ENCODE measurements at regions not wholly inside any gene's neighbourhood (a gene's known extent, or its start where the extent isn't known, plus 50 kb on each side); places are given as distances from the start of the nearest gene placed in this dataset.
A peak's percentile ranks its signal among the peaks of the same experiment; 100 is the strongest.

DNA sequence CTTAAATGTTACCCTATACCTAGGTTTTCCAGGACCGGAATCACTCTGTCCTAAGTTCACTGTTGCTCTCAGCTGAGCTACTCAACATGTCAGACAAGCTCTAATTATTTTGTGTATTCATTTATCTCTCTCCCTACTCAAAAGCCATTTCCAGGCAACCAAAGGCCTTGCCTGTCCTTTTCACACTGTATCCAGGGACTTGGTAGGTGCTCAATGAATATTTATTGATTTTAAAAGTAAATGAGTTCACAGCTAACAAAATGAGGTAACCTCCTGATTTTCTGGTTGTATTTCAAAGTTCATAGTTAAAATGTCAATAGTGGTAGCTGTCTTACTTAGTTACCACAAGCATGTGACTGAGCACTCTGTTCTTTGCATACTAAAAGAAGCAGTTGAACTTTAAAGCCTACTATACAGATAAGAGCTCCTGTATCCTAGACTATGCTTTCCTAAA is 522.2 kb downstream of the ACTL7B start:
- Histone ChIP-seq H3K4me2 (ENCODE audit: control insufficient read depth, extremely low read depth, insufficient read depth, low read depth, low read length) (no peak overlapping the region), H2AFZ (ENCODE audit: control insufficient read depth, low read length) (no peak overlapping the region), H3K27me3 (ENCODE audit: control insufficient read depth, extremely low read depth, insufficient read depth, low read length) (no peaks in the 10 kb centered on the region), H3K4me3 (ENCODE audit: control insufficient read depth in 2 of 3, extremely low read depth in 1 of 3, insufficient read depth in 2 of 3, low read depth in 1 of 3, low read length in 3 of 3) (no peak overlapping the region), H3K9me1 (ENCODE audit: control insufficient read depth, extremely low read depth, insufficient read depth, low read length) (no peaks in the 10 kb centered on the region), H3K9ac (ENCODE audit: control insufficient read depth, extremely low read depth, insufficient read depth, low read length) (no peak overlapping the region), H3K36me3 (ENCODE audit: control insufficient read depth in 2 of 2, extremely low read depth in 1 of 2, insufficient read depth in 2 of 2, low read length in 2 of 2) (no peaks in the 10 kb centered on the region), H3K27ac (ENCODE audit: control insufficient read depth, insufficient read depth, low read length) (no peak overlapping the region), H3K9me3 (ENCODE audit: control insufficient read depth, low read depth, low read length) (no peaks in the 10 kb centered on the region), H3K79me2 (ENCODE audit: control insufficient read depth, insufficient read depth, low read length) (no peaks in the 10 kb centered on the region), H3K4me1 (ENCODE audit: control insufficient read depth, extremely low read depth, insufficient read depth, low read length) (no peaks in the 10 kb centered on the region), H4K20me1 (ENCODE audit: control insufficient read depth, extremely low read depth, insufficient read depth, low read length) (no peaks in the 10 kb centered on the region)
- no peak for DNase-seq (ENCODE audit: low read depth, low spot score)
- dilution Hi-C loops (cut with MboI; ENCODE audit: extremely low pct_ligation_motif_present, low sequenced_read_pairs) = no loop called here
- TF ChIP-seq EZH2 (IDR thresholded peaks at IDR 0.05; ENCODE audit: low read length) = no peak
- TF ChIP-seq, protein P1, sequence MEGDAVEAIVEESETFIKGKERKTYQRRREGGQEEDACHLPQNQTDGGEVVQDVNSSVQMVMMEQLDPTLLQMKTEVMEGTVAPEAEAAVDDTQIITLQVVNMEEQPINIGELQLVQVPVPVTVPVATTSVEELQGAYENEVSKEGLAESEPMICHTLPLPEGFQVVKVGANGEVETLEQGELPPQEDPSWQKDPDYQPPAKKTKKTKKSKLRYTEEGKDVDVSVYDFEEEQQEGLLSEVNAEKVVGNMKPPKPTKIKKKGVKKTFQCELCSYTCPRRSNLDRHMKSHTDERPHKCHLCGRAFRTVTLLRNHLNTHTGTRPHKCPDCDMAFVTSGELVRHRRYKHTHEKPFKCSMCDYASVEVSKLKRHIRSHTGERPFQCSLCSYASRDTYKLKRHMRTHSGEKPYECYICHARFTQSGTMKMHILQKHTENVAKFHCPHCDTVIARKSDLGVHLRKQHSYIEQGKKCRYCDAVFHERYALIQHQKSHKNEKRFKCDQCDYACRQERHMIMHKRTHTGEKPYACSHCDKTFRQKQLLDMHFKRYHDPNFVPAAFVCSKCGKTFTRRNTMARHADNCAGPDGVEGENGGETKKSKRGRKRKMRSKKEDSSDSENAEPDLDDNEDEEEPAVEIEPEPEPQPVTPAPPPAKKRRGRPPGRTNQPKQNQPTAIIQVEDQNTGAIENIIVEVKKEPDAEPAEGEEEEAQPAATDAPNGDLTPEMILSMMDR (optimal IDR thresholded peaks at IDR 0.05 in 1 of 3, IDR thresholded peaks at IDR 0.05 in 1 of 3, conservative IDR thresholded peaks at IDR 0.05 in 1 of 3; ENCODE audit: extremely low read depth in 1 of 3, insufficient read depth in 2 of 3, low read length in 3 of 3) = no peak
- no peak for FAIRE-seq

DNA sequence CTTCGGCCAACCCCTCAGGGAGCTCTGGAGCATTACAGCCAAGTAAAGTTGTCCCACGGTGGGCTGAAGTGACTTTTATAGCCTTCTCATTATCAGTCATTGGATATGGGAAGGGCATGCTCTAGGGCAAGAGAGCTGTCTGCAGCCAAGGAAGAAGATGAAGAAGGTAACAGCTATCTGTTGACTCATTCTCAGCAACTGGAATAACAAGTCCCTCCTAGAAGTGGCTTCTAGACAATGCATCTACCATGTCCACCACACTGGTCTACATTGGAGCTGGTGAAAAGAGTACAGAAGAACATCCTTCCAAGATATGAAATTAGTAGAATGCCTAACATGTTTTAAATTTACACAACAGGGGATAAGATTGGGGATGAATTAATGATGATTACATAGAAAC is 524.2 kb downstream of the ACTL7B start:
- no peaks in the 10 kb centered on the region for H3K27me3 ChIP-seq (ENCODE audit: control insufficient read depth, extremely low read depth, insufficient read depth, low read length)
- H3K9ac ChIP-seq (ENCODE audit: control insufficient read depth, extremely low read depth, insufficient read depth, low read length) = no peak overlapping the region
- H3K27ac ChIP-seq (ENCODE audit: control insufficient read depth, insufficient read depth, low read length) = no peak overlapping the region
- no peak for TF ChIP-seq EZH2 (IDR thresholded peaks at IDR 0.05; ENCODE audit: low read length)
- TF ChIP-seq, protein P1 (optimal IDR thresholded peaks at IDR 0.05 in 1 of 3, IDR thresholded peaks at IDR 0.05 in 1 of 3, conservative IDR thresholded peaks at IDR 0.05 in 1 of 3; ENCODE audit: extremely low read depth in 1 of 3, insufficient read depth in 2 of 3, low read length in 3 of 3) = no peak
- no peaks in the 10 kb centered on the region for H3K9me3 ChIP-seq (ENCODE audit: control insufficient read depth, low read depth, low read length)
- DNase-seq (ENCODE audit: low read depth, low spot score) = no peak
- no peaks in the 10 kb centered on the region for H4K20me1 ChIP-seq (ENCODE audit: control insufficient read depth, extremely low read depth, insufficient read depth, low read length)
- no peaks in the 10 kb centered on the region for H3K9me1 ChIP-seq (ENCODE audit: control insufficient read depth, extremely low read depth, insufficient read depth, low read length)
- no peak overlapping the region for H2AFZ ChIP-seq (ENCODE audit: control insufficient read depth, low read length)
- no peaks in the 10 kb centered on the region for H3K4me1 ChIP-seq (ENCODE audit: control insufficient read depth, extremely low read depth, insufficient read depth, low read length)
- no peaks in the 10 kb centered on the region for H3K36me3 ChIP-seq (ENCODE audit: control insufficient read depth in 2 of 2, extremely low read depth in 1 of 2, insufficient read depth in 2 of 2, low read length in 2 of 2)
- H3K4me3 ChIP-seq (ENCODE audit: control insufficient read depth in 2 of 3, extremely low read depth in 1 of 3, insufficient read depth in 2 of 3, low read depth in 1 of 3, low read length in 3 of 3) = no peak overlapping the region
- dilution Hi-C loops (cut with MboI; ENCODE audit: extremely low pct_ligation_motif_present, low sequenced_read_pairs) = no loop called here
- H3K4me2 ChIP-seq (ENCODE audit: control insufficient read depth, extremely low read depth, insufficient read depth, low read depth, low read length) = no peak overlapping the region
- no peaks in the 10 kb centered on the region for H3K79me2 ChIP-seq (ENCODE audit: control insufficient read depth, insufficient read depth, low read length)
- FAIRE-seq = peak; percentile 32

Data from keratinocyte (primary cell).